Adrenal gland (tissue), 5 donors: ENCODE measurements at regions not wholly inside any gene's neighbourhood (a gene's known extent, or its start where the extent isn't known, plus 50 kb on each side); places are given as distances from the start of the nearest gene placed in this dataset.

Source experiments
- CTCF ChIP-seq, 6 experiments: fragments of 450-650 bp in 4 of 6; fragments of 200-600 bp in 2 of 6; sonication (generic) in 1 of 6; IDR thresholded peaks; 1 replicate in 5 of 6; 2 replicates in 1 of 6; pipeline versions ENCODE4 v1.5.1 to v1.8.0; 2016 to 2021; ENCODE audit warnings: antibody characterized with exemption in 6 of 6, mild to moderate bottlenecking in 2 of 6, moderate library complexity in 1 of 6
- POLR2A ChIP-seq, 2 donors: fragments of 450-650 bp; IDR thresholded peaks; one replicate each; pipeline ENCODE4 v1.6.1; 2017; ENCODE audit warnings: antibody characterized with exemption in 2 of 2, mild to moderate bottlenecking in 2 of 2, moderate library complexity in 1 of 2
- donor health status: DM: no; HTN: no; CAD: no.

DNA sequence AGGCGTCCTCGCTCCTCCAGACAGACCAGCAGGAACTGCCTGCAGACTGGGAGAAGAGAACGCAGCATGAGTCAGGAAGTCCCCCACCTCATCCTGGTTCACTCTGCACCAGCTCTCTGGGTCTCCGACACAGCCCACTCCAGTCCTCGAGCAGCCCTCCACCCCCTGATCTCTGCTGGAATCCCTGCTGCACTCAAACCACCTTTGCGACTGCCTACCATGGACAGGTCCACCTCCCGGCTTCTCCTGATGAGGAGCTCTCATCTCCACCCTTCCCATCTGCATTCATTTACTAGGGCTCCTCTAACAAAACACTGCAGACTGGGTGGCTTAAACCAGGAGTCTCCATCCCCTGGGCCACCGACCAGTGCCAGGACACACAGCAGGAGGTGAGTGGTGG lies 202.3 kb upstream of the IGF1R start:
- no peak for TF ChIP-seq POLR2A (IDR thresholded peaks at IDR 0.05)
- TF ChIP-seq CTCF (IDR thresholded peaks at IDR 0.05), result no peak
